ENCODE measurements at regions not wholly inside any gene's neighbourhood (a gene's known extent, or its start where the extent isn't known, plus 50 kb on each side); places are given as distances from the start of the nearest gene placed in this dataset.
"Not testable (repeated sequence)": the region's sequence is repeated elsewhere in the genome, so short reads cannot be mapped to it uniquely, and the experiment has no call there.

DNA sequence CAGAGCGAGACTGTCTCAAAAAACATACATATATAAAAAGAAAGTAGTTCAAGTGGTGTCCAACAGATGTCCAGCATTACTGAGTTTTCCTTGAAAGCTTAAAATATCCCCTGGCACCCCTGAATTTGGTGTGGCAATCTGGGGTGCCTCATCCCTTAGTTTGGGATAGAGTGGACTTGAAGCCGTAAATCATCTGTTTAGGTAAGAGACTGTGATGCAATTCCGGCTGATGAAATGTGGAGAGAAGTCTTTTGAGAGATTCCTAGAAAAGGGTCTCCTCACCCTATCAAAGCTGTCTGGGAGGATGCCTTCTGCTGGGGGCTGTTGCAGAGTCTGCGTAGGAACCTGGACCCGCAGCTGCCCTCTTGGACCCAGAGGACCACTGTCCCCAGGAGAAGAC, 408.0 kb downstream of the RPS24 start:
- no peak for DNase-seq

DNA sequence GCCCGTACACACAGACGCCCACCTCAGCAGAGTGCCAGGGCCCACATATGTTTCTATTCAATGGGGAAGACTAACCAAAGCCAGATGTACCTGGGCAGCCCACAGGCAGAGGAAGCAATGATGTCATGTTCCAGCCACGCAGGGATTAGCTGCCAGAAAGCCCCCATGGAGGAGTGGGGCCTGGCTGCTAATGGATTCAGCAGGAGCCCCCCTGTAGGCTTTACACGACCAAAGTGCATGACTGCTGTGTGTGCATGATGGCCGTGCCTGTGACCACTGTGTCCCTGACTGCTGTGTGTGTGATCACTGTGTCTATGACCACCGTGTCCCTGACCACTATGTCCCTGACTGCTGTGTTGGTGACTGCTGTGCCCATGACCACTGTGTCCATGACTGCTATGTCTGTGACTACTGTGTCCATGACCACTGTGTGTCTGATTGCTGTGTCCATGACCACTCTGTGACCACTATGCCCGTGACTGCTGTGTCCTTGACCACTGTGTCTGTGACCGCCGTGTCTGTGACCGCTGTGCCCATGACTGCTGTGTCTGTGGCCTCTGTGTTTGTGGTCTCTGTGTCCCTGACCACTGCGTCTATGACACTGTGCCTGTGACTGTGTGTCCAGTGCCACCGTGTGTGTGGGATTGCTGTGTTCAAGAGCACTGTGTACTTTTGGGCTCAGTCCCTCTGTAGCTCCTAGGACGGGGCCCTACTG, 409.3 kb downstream of the RPS24 start:
- DNase-seq = no peak

- no peak for DNase-seq
These were observed 410.4 kb downstream of the RPS24 start for GRCh38 chr10:78443900-78444571.

DNA sequence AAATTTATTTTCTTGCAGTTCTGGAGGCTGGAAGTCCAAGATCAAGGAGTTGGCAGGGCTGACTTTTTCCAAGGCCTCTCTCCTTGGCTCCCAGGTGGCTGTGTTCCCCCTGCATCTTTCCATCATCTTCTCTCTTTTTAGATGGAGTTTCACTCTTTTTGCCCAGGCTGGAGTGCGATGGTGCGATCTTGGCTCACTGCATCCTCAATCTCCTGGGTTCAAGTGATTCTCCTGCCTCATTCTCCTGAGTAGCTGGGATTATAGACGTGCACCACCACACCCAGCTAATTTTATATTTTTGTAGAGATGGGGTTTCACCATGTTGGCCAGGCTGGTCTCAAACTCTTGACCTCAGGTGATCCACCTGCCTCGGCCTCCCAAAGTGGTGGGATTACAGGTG, 411.1 kb downstream of the RPS24 start:
- not testable (repeated sequence) for DNase-seq

GRCh38 chr10:78445308-78445707, 411.6 kb downstream of the RPS24 start:
- DNase-seq = no peak

- no peak for DNase-seq
These were observed 414.8 kb downstream of the RPS24 start for GRCh38 chr10:78448470-78448869.

DNA sequence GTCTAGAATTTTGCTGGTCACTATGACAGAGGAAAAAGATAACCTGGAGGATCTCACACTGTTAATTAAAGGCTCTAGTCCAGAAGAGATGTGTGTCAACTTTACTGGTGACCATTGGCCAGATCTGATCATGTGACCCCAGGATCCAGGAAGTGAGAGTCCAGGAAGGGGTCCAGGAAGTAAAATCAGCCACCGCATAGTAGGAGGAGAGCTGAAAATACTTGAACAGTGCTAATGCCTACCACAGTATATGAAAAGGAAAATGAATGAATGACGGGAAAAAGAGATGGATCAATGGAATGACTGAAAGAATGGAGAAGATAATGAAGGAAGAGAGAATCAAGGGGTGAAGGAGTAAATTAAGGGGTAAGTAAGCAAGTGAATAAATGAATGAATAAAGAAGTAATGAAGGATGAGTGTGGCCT, 415.3 kb downstream of the RPS24 start:
- no peak for DNase-seq

DNA sequence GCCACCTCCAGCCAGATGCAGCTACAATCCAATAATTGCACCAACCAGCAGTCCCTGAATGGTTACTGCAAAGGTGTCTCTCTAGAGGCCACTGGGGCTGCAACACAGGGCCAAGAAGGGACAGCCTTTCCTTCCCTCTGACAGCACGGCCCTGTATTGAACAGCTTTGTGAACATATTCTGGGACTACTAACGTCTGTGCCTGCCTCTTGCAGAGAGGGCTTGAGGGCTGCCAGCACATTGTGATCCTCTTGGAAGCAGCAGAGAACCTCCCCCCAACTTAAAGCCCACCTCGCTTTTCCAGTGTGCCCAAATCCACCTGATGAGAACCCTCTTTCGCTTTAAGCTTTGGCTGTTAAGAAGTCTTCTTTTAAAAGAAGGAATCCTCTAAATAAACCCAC, 415.9 kb downstream of the RPS24 start:
- no peak for DNase-seq

GRCh38 chr10:78450239-78450638, 416.6 kb downstream of the RPS24 start:
- DNase-seq = no peak

GRCh38 chr10:78450807-78451485, 417.3 kb downstream of the RPS24 start:
- DNase-seq = no peak

DNA sequence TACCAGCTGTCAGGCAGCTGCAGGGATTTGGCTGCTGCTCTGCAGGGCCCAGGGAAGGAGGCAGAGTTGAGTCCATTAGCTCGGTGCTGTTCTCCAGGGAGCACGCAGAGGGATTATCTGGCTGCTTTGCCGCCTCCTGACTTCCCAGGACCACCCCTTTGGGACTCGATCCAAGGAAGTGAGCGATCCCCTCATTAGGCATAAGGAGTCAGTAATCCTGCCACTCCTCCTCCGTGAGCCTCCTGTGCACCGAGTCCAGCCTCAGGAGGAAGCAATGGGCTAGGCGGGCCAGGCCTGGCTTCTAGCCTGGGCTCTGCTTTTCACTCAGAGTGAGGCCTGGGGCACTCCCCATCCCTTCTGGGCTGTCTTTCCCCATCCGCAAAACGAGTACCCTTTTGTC, 417.9 kb downstream of the RPS24 start:
- DNase-seq = no peak

DNA sequence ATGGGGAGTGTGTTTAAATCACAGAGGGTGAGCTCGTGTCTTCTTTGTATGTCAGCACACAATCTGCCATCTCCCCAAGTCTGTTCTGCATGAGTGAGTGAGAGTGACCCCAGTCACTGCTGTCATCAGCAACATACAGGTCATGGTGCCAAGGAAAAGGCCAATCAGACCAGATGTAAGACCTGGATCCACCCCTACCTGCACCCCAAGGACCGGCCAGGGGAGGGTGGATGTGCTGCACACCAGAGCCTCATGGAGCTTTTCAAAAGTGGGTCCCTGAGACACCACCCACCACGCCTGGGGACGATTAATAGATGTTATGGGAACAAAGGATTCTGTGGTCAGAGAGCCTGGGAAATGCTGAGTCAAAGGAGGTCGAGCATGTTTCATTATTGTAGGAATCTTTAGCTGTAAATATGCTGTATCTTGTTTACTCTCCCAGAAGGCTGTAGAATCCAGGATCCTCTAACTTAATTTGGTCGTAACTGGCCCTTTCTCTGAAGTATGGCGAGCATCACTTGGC, 420.5 kb downstream of the RPS24 start:
- DNase-seq = no peak

DNA sequence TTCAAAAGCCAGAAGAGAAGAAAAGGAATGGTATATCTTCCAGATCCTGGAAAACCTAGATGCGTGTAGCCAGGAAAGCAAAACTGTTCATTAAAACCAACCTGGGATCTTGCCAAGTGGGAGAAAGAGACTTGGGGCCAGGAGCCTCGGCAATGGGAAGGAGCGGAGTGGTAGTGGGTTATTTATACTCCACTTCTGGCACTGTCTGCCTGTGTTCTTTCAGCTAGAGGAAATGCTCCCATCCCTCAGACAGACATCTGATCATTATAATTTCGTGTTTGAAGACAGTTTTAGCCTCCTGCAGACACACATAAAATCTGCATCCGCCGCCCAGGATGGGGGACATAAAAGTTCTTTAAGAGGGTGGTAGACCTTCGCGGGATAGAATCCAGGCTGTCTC, 421.6 kb downstream of the RPS24 start:
- DNase-seq = no peak

- DNase-seq = no peak
These were observed 422.1 kb downstream of the RPS24 start for GRCh38 chr10:78455811-78456210.

DNA sequence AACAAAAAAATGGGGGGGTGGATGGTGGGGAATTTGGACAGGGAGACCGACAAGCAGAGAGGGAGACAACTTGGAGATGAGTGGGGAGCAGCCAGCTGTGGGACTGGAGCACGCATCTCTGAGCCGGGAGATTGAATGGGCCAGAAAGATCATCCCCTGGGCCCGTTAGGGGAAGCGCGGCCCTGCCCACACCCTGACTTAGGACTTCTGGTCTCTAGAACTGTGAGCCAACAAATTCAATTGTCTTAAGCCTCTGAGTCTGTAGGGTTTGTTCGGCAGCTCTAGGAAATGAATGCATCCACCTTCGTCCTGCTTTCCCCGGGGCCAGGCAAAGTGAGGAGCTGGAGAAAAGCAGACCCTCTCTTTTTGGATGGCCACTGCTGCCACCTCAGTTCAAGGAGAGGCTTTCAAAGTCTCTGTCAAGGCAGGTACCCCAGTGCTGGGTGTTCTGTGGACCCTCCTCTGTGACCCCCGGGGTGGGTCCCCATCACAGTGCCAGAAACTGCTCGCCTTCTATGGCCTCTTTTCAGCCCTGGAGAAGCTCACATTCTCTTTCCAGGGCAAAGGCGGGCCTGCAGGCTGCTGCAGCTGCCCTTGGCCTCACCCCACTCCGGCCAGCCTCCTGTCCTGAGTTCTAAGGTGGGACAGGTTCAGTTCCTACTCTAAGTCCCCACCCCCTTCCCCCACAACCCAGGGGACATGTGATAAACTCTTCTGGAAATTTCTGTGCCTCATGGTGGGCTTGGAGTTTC, 423.2 kb downstream of the RPS24 start:
- no peak for DNase-seq

- peak; percentile 68 for DNase-seq
These were observed 424.3 kb downstream of the RPS24 start for GRCh38 chr10:78457804-78458482.

- DNase-seq = peak; percentile 57
These were observed 425.4 kb downstream of the RPS24 start for GRCh38 chr10:78458983-78459638.

DNA sequence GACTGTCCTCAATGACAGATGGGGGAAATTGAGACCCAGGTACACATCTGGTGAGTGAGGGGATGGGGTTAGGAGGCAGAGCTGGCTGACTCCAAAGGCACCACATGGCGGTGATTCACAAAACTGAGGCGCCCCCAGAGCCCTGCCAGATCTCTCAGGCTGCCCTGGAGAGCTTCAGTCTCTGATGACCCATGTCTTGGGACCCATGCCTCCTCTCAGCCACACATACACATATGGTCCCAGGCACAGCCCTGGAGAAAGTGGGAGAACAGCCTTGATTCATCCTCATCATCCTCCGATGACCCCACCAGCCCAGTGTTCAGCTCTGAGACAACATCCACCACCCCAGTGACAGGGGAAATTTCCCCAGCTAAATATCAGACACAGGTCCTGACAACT, 426.0 kb downstream of the RPS24 start:
- DNase-seq = no peak

DNA sequence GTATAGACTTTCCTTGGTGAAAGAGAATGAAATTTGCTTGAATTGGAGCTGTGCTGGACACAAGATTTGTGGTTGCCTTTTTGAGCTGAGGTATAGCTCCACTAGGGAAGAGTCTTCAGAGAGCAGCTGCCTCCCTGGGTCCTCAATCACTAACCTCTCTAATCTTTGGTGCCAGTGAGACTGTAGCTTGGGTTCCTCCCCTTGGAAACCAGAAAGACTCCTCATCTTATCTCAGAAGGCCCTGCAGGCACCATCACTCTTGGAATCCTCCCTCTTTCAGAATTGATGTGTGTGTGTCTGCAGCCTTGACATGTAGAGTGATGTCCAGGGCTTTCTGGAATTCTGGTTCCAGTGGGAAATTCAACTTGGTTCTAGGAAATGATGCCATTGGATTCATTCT, 426.5 kb downstream of the RPS24 start:
- DNase-seq = peak; percentile 86

DNA sequence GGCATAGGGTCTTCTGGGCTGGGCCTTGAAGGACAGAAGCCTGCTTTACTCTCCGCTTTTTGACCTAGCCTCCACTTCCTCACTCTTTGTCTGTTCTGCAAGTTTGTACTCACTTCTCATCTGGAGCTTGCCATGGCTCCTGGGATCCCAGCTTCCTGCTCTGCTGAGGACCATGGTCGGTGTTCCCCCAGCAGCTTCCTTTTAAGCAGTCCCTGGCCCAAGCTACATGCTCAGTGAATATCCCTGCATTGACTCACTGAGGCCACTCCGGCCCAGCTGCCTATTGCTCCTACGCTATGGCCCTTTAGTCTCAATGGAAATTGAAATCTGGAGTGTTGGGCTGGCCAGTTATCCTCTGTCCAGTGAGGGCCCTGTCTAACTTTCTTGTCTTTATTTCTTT, 427.7 kb downstream of the RPS24 start:
- no peak for DNase-seq

DNA sequence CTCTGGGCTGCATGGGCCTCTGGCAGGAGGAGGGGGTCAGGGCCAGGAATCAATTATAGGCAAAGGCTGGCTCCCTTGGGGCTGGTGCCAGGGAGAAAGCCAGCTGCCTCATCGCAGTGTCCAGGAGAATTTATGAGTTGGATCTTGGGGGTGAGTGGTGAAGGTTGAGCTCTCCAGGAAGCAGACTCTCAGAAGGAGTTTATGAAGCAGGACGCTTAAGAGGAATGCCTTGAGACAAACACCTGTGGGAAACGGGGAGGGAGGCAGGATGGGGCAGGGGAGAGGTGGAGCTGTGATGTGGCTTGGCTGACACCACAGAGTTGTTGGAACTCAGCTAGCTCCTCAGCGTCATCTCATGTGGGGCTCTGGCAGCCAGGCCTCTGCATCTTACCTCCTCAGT, 428.5 kb downstream of the RPS24 start:
- no peak for DNase-seq

DNA sequence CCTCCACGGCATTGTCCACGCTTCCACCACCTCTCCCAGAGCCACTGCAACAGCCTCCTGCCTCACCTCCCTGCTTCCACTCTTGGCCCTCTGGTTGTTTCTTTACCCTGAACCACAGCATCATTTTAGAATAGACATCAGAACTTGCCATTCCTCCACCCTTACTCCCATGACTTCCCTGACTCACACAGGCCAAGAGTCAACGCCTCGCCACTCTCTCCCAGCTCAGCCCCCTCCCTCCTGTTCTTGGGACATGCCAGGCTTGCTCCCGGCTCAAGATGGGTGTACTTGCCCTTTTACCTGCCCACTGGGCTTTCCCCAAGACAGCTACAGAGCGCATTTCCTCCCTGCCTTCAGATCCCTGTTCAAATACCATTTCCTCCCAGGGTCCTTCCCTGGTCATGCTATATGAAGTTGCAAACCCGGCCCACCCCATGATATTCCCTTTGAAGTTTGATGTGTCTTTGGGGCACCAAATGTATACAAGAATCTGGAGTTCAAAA, 429.1 kb downstream of the RPS24 start:
- no peak for DNase-seq
